ENCODE measurements at regions not wholly inside any gene's neighbourhood (a gene's known extent, or its start where the extent isn't known, plus 50 kb on each side); places are given as distances from the start of the nearest gene placed in this dataset.

DNA sequence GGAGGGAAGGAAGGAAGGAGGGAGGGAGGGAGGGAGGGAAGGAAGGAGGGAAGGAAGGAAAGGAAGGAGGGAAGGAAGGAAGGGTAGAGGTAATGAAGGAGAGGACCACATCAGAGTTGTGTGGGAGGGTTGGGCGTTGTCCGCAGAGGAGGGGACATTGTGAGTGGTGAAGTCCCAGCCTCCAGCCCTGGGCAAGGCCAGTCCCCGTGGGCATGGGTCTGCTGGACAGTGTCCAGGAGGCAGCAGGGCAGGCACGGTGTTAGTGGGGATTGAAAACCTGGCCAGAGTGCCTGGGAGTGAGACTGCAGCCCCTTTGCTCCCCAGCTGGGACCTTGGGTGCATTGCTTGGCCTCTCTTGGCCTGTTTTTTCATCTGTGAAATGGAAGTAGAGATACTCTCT lies 1462.3 kb downstream of the BRD1 start:
- DNase-seq (ENCODE audit: low spot score) (no peak), ATAC-seq (ENCODE audit: insufficient number of reproducible peaks, low FRiP score, low read depth) (no peak)
- Histone ChIP-seq H3K4me1 (ENCODE audit: control insufficient read depth in 1 of 2, low read depth in 2 of 2) (no peaks in the 10 kb centered on the region), H3K36me3 (no peaks in the 10 kb centered on the region), H3K27ac (no peak overlapping the region), H3K4me3 (no peak overlapping the region), H3K27me3 (replicated peaks; ENCODE audit: insufficient read depth) (no peaks in the 10 kb centered on the region), H3K9me3 (no peaks in the 10 kb centered on the region)
- no peak for TF ChIP-seq CTCF (IDR thresholded peaks at IDR 0.05)

DNA sequence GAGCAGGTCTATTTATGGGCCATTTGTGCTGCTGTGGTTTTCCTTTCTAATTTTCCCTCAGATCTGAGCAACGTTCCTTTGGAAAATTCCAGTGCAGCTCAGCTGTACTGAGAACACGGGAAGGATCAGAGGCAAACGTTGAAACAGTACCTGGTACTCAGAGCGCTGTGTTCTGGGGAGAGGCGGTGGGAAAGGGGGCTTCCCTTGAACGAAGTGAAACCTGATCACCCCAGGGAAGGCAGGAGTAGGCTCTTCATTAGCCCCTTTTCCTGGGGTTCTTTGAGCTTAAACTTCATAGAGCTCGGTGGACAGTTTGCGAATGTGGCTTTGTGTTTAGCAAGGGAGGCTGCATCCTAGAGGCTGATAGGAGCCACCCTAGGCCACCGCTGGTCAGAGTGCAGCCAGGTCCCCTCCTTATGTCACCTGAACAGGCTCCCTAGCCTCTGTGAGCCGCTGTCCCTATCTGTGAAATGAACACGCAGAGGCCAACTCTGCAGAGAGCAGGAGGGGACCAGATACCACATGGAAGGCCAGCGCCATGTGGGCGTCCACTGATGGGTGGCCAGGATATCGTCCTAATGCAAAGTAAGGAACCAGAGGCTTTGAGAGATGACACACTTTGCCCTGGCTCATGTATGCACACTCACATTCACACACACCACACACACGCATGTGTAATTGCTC lies 1464.8 kb downstream of the BRD1 start:
- no peaks in the 10 kb centered on the region for H3K9me3 ChIP-seq
- no peaks in the 10 kb centered on the region for H3K27me3 ChIP-seq (replicated peaks; ENCODE audit: insufficient read depth)
- DNase-seq (ENCODE audit: low spot score): no peak
- H3K4me3 ChIP-seq: no peak overlapping the region
- no peak for TF ChIP-seq CTCF (IDR thresholded peaks at IDR 0.05)
- H3K4me1 ChIP-seq (ENCODE audit: control insufficient read depth in 1 of 2, low read depth in 2 of 2): no peaks in the 10 kb centered on the region
- no peaks in the 10 kb centered on the region for H3K36me3 ChIP-seq
- ATAC-seq (ENCODE audit: insufficient number of reproducible peaks, low FRiP score, low read depth): no peak
- no peak overlapping the region for H3K27ac ChIP-seq

- H3K4me1 ChIP-seq (ENCODE audit: control insufficient read depth in 1 of 2, low read depth in 2 of 2): no peaks in the 10 kb centered on the region
- H3K9me3 ChIP-seq: no peaks in the 10 kb centered on the region
These were observed 1466.5 kb downstream of the BRD1 start for GRCh38 chr22:48361099-48361639.

GRCh38 chr22:48359613-48359965 lies 1468.1 kb downstream of the BRD1 start:
- TF ChIP-seq CTCF (IDR thresholded peaks at IDR 0.05): no peak
- DNase-seq (ENCODE audit: low spot score) (no peak), ATAC-seq (ENCODE audit: insufficient number of reproducible peaks, low FRiP score, low read depth) (no peak)
- Histone ChIP-seq H3K4me1 (ENCODE audit: control insufficient read depth in 1 of 2, low read depth in 2 of 2) (no peaks in the 10 kb centered on the region), H3K27me3 (replicated peaks; ENCODE audit: insufficient read depth) (no peaks in the 10 kb centered on the region), H3K9me3 (no peaks in the 10 kb centered on the region), H3K4me3 (no peak overlapping the region), H3K36me3 (no peaks in the 10 kb centered on the region), H3K27ac (no peak overlapping the region)

More at GRCh38 chr22:48361099-48361639, 1466.5 kb downstream of the BRD1 start:
- DNase-seq (ENCODE audit: low spot score) (no peak), ATAC-seq (ENCODE audit: insufficient number of reproducible peaks, low FRiP score, low read depth) (no peak)
- no peaks in the 10 kb centered on the region for H3K36me3 ChIP-seq
- H3K27ac ChIP-seq: no peak overlapping the region
- TF ChIP-seq CTCF (IDR thresholded peaks at IDR 0.05): no peak
- no peaks in the 10 kb centered on the region for H3K27me3 ChIP-seq (replicated peaks; ENCODE audit: insufficient read depth)
- H3K4me3 ChIP-seq: no peak overlapping the region

DNA sequence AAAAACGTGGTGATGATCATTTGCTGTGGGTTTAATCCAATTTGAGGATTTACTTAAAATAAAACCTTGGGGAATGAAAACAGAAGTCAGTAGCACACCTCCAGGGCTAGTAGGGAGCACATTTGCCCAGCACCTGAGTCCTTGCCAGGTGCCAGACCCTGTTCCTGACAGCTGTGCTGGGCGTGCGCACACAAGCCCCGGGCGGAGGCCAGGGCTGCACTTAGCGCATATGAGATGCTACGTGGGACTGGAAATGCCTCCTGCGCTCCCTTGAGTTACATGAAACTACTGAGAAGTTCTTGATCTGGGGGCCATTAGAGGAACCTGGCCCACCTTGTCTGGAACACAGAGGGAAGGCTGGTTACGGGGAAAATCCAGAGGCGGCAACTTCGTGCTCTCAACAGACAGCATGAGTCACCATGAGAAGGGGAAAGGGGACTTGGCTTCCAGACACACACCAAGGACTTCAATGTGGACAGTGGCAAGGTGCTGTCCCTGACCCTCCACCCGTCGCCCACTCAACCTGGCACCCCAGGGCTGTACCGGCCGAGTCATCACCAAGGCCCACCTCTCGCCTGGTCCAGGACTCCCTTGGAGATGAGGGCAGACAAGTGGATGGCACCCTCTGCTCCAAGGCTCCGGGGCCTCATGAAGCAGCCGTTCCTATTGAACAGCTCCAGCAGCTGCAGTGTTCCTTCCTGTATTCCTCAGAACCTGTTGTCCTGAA lies 1468.6 kb downstream of the BRD1 start:
- Histone ChIP-seq H3K4me1 (ENCODE audit: control insufficient read depth in 1 of 2, low read depth in 2 of 2) (no peaks in the 10 kb centered on the region), H3K9me3 (no peaks in the 10 kb centered on the region), H3K36me3 (no peaks in the 10 kb centered on the region), H3K4me3 (no peak overlapping the region), H3K27ac (no peak overlapping the region), H3K27me3 (replicated peaks; ENCODE audit: insufficient read depth) (no peaks in the 10 kb centered on the region)
- ATAC-seq (ENCODE audit: insufficient number of reproducible peaks, low FRiP score, low read depth) (no peak), DNase-seq (ENCODE audit: low spot score) (no peak)
- TF ChIP-seq CTCF (IDR thresholded peaks at IDR 0.05): no peak
